ENCODE measurements at regions not wholly inside any gene's neighbourhood (a gene's known extent, or its start where the extent isn't known, plus 50 kb on each side); places are given as distances from the start of the nearest gene placed in this dataset.

DNA sequence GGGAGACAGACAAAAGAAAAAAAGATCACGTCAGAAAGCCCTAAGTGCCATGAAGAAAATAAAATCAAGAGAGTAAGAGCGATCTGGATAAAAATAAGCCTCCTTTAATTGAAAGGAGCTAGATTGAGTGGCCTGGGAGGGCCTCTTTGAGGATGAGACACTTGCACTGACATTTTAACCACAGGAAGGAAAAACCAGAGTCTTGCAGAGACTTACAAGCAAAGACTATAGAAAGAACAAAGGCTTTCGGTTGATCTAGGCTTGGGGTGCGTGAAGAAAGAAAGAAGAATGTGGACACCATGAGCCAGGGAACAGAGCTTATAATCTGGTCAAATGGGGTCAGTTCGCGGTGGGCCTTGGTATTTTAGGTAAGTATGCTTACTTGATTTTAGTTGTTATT, 342.7 kb downstream of the COG6 start:
- H3K4me1 Mint-ChIP-seq, result no peaks in the 10 kb centered on the region
- intact Hi-C loops (cut with micrococcal nuclease), result no loop called here
- H3K4me3 Mint-ChIP-seq, result no peak overlapping the region

DNA sequence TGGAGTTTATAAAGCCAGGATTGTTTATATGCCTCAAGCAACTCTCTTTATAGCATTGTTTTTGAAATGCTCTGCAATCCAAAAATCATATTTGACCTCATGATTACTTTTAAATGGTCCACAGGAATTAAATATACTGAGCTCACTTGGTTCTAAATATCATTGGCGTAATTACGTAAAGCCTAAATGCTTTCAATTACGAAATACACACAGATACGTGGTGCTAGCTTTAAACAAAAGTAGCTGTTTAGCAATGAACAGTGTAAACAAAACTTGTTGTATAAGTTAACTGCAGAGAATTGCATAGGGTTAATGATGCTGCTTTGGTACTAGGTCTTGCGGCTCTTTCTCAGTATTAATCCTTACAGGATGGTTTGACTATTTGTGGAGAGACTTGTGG, 346.6 kb downstream of the COG6 start:
- Histone ChIP-seq H2AFZ (ENCODE audit: insufficient read depth, low read depth, low read length, poor library complexity, severe bottlenecking) (no peak overlapping the region), H3K36me3 (replicated peaks in 1 of 2; ENCODE audit: control insufficient read depth in 1 of 2, insufficient read depth in 2 of 2, low read length in 2 of 2) (no peaks in the 10 kb centered on the region), H3K9me3 (replicated peaks in 1 of 2; ENCODE audit: control insufficient read depth in 1 of 2, insufficient read depth in 1 of 2, low read length in 2 of 2) (peaks cover 0 to 2% of the 10 kb centered on the region in 2 donors), H3K4me1 (ENCODE audit: control insufficient read depth in 1 of 2, insufficient read depth in 2 of 2, low read length in 2 of 2) (no peaks in the 10 kb centered on the region), H3K9ac (ENCODE audit: insufficient read depth, low read length, poor library complexity, severe bottlenecking) (no peak overlapping the region), H3K4me3 (replicated peaks in 1 of 3; ENCODE audit: low read depth in 2 of 3, low read length in 3 of 3) (no peak overlapping the region), H3K4me2 (replicated peaks; ENCODE audit: extremely low read depth, low read length, poor library complexity, severe bottlenecking) (no peak overlapping the region), H3K79me2 (ENCODE audit: insufficient read depth, low read length) (no peaks in the 10 kb centered on the region), H3K27me3 (ENCODE audit: control insufficient read depth in 2 of 2, insufficient read depth in 2 of 2, low read length in 2 of 2) (no peaks in the 10 kb centered on the region), H3K27ac (ENCODE audit: low read depth in 1 of 2, low read length in 2 of 2) (no peak overlapping the region), H4K20me1 (ENCODE audit: insufficient read depth, low read length) (no peaks in the 10 kb centered on the region)
- TF ChIP-seq, protein P1, sequence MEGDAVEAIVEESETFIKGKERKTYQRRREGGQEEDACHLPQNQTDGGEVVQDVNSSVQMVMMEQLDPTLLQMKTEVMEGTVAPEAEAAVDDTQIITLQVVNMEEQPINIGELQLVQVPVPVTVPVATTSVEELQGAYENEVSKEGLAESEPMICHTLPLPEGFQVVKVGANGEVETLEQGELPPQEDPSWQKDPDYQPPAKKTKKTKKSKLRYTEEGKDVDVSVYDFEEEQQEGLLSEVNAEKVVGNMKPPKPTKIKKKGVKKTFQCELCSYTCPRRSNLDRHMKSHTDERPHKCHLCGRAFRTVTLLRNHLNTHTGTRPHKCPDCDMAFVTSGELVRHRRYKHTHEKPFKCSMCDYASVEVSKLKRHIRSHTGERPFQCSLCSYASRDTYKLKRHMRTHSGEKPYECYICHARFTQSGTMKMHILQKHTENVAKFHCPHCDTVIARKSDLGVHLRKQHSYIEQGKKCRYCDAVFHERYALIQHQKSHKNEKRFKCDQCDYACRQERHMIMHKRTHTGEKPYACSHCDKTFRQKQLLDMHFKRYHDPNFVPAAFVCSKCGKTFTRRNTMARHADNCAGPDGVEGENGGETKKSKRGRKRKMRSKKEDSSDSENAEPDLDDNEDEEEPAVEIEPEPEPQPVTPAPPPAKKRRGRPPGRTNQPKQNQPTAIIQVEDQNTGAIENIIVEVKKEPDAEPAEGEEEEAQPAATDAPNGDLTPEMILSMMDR (IDR thresholded peaks at IDR 0.05), result no peak
- no peak overlapping the region for H3K27ac Mint-ChIP-seq
- peaks cover 0 to 12% (median 2%) of the 10 kb centered on the region in 7 donors for H3K9me3 Mint-ChIP-seq
- no peaks in the 10 kb centered on the region for H3K36me3 Mint-ChIP-seq
- no peak overlapping the region for H3K4me3 Mint-ChIP-seq
- 58% methylated on average over 2 of the region's 5 CpGs for WGBS (ENCODE audit: insufficient coverage)
- no peak for DNase-seq
- peaks cover 0 to 2% (median 2%) of the 10 kb centered on the region in 3 donors for H3K27me3 Mint-ChIP-seq (ENCODE audit: low read depth in 3 of 3)
- intact Hi-C loops (cut with micrococcal nuclease), result no loop called here
- H3K4me1 Mint-ChIP-seq, result no peaks in the 10 kb centered on the region

More for the DNA sequence above, 342.7 kb downstream of the COG6 start:
- Histone ChIP-seq H3K4me1 (ENCODE audit: control insufficient read depth in 1 of 2, insufficient read depth in 2 of 2, low read length in 2 of 2) (no peaks in the 10 kb centered on the region), H3K79me2 (ENCODE audit: insufficient read depth, low read length) (no peaks in the 10 kb centered on the region), H2AFZ (ENCODE audit: insufficient read depth, low read depth, low read length, poor library complexity, severe bottlenecking) (no peak overlapping the region), H3K4me2 (replicated peaks; ENCODE audit: extremely low read depth, low read length, poor library complexity, severe bottlenecking) (no peak overlapping the region), H4K20me1 (ENCODE audit: insufficient read depth, low read length) (no peaks in the 10 kb centered on the region), H3K9me3 (replicated peaks in 1 of 2; ENCODE audit: control insufficient read depth in 1 of 2, insufficient read depth in 1 of 2, low read length in 2 of 2) (peaks cover 0 to 3% of the 10 kb centered on the region in 2 donors), H3K27me3 (ENCODE audit: control insufficient read depth in 2 of 2, insufficient read depth in 2 of 2, low read length in 2 of 2) (no peaks in the 10 kb centered on the region), H3K4me3 (replicated peaks in 1 of 3; ENCODE audit: low read depth in 2 of 3, low read length in 3 of 3) (no peak overlapping the region), H3K9ac (ENCODE audit: insufficient read depth, low read length, poor library complexity, severe bottlenecking) (no peak overlapping the region), H3K36me3 (replicated peaks in 1 of 2; ENCODE audit: control insufficient read depth in 1 of 2, insufficient read depth in 2 of 2, low read length in 2 of 2) (no peaks in the 10 kb centered on the region), H3K27ac (ENCODE audit: low read depth in 1 of 2, low read length in 2 of 2) (no peak overlapping the region)
- TF ChIP-seq, protein P1 (IDR thresholded peaks at IDR 0.05), result no peak
- WGBS (ENCODE audit: insufficient coverage), result 74% methylated on average over 4 of the region's 6 CpGs
- no peak overlapping the region for H3K27ac Mint-ChIP-seq
- H3K27me3 Mint-ChIP-seq (ENCODE audit: low read depth in 3 of 3), result peaks cover 0 to 2% (median 2%) of the 10 kb centered on the region in 3 donors
- no peaks in the 10 kb centered on the region for H3K36me3 Mint-ChIP-seq
- DNase-seq, result no peak
- H3K9me3 Mint-ChIP-seq, result peaks cover 0 to 6% (median 3%) of the 10 kb centered on the region in 7 donors
